GM18502 (cell line): ENCODE measurements at regions not wholly inside any gene's neighbourhood (a gene's known extent, or its start where the extent isn't known, plus 50 kb on each side); places are given as distances from the start of the nearest gene placed in this dataset.

Source experiments
- ATAC-seq: cut with Tn5 transposase; IDR thresholded peaks from one replicate; pipeline ENCODE4 v1.9.1; 2021; ENCODE audit warnings: mild to moderate bottlenecking; ENCODE audit not compliant: unreplicated experiment, poor library complexity

DNA sequence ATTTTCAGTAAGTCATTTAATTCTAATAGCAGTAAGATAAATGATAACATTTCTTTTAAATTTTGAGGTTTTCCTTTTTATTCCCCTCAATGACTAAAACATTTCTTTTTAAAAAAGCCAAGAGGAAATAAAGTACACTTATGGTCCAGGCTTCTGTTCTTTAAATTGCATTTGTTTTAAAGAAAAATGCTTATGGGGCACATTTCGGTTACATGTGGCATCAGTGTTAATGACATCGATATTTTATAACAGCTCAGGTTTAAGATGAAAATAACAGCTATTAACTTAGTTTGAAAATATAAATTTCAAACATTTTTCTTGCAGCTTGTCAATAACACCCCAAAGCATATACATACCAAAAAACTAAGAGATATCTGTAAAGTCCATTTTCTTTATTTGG lies 1161.1 kb downstream of the PCDH18 start:
- no peak for ATAC-seq

- ATAC-seq, result no peak
Measured at GRCh38 chr4:136369073-136369472, 1163.2 kb downstream of the PCDH18 start.

DNA sequence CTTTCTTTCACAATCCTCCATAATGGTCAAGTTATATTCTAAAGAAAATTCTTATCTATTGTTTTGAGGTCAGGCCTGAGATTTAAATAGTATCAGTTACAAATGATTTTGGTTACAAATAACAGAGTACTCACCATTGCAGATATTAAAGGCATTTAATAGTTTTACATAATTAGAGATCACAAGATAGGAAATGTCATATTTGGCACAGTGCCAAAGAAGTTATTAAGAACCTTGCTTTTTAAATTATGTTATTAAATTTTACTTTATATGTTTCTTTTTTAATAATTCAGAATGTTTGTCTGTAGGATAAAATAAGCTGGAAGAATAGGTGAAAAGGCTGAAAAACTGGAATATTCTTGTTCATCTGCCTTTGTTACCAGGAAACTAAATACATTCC lies 1174.7 kb downstream of the PCDH18 start:
- no peak for ATAC-seq

DNA sequence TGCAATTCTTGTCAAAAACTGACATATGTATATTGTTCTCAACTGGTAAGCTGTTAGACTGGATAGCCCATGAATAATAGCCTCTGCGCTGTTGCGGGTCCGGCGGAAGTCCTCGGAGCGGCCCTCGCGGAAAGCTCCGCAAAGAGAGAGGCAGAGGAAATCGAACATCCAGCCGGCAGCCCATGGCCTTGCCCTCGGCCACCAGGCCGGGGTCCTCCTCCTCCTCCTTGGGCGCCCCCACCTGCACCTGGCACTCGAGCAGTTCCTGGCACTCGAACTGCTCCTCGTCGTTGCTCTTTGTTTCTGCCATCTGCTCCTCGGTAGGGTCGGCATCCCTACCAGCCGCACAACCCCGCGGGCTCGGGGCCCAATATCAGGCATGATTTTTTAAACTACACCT lies 1176.3 kb downstream of the PCDH18 start:
- ATAC-seq, result no peak

DNA sequence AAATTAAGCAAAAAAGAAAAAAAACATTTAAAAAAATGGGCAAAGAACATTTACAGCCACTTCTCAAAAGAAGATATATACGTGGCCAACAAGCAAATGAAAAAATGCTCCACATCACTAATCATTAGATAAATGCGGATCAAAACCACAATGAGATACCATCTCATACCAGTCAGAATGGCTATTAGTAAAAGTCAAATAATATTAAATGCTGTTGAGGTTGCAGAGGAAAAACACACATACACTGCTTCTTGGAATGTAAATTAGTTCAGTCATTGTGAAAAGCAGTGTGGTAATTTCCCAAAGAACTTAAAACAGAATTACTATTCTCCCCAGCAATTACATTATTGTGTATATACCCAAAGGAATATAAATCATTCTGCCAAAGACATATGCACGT lies 1189.0 kb downstream of the PCDH18 start:
- ATAC-seq, result no peak

GRCh38 chr4:136342666-136343065 lies 1189.6 kb downstream of the PCDH18 start:
- ATAC-seq, result no peak

- no peak for ATAC-seq
Measured at GRCh38 chr4:136337216-136337615, 1195.1 kb downstream of the PCDH18 start.

- ATAC-seq, result no peak
Measured at GRCh38 chr4:136336479-136336878, 1195.8 kb downstream of the PCDH18 start.

DNA sequence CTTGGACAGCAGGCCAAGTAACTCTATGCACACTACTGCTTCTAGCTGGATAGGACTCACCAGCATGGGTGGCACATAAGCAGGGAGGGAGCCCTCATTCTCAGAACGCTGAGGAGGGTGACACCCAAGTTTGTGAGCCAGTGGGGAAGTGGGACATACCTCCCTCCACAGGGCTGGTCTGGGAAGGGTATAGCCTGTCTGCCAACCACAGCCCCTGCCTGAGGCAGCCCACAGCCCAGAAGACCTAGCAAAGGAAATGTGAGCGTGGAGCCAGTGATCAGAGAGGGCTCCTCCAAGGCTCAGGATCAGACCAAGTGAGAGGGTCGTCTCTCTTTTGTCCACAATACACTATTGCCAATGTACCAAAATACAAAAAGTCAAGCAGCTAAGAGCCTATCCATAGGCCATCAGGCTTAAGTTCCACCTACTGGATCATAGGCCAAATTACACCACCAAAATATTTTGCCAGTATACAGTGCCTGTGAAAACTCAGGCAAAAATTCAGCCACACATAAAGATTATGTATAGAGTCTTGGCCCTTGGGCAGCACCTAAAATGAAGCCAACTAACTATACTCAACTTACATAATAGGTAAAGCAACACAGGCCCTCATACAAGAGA lies 1203.1 kb downstream of the PCDH18 start:
- ATAC-seq, result no peak

- ATAC-seq, result no peak
Measured at GRCh38 chr4:136328131-136328530, 1204.2 kb downstream of the PCDH18 start.

DNA sequence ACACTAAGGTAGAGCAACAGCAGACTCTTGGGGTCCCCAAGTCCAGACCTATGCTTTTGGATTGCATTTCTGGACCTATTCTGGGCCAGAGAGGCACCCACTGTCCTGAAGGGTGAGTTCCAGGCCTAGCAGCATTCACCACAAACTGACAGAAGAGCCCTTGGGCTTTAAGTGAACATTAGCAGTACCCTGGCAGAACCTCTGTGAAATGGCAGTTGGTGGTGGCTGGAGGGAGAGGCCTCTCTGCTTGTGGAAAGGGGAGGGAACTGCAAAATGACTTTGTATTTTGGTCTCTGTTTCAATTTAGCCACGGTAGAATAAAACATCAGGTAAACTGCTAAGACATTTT lies 1211.9 kb downstream of the PCDH18 start:
- ATAC-seq, result no peak

- no peak for ATAC-seq
Measured at GRCh38 chr4:136319789-136320464, 1212.4 kb downstream of the PCDH18 start.

DNA sequence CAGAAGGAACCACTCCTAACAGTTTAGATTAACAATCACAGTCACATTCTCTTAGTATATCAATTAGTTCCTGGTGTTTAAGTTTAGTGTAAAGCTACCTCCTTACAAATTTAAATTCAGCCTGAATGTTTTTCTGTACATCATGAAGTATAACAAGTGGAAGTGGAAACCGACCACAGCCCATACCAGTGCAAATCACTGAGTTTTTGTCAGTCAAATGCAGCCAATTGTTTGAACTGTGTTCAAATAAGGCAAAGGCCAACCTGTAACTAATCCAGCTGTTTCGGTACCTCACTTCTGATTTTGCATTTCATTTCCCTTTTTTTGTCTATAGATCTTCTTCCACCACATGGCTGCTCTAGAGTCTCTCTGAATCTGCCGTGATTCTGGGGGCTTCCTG lies 1215.3 kb downstream of the PCDH18 start:
- no peak for ATAC-seq

DNA sequence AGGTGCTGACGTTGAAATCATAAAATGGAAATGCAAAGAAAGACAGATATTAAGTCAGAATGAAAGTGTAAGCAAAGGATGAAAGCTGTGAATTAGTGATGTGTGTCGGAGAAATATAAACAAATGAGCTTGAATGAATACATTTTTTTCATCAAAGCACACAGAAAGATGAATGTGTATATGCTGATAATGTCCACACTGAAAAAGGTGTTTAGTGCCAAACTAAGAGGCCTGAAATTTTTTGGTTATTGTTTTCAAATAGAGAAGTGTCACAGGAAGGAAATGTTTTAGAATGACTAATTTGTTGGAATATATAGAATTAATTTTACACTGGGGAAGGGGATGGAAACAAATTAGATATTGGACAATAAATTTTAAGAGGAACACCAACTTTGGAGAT lies 1217.6 kb downstream of the PCDH18 start:
- no peak for ATAC-seq

GRCh38 chr4:136311774-136312173 lies 1220.5 kb downstream of the PCDH18 start:
- ATAC-seq, result no peak

GRCh38 chr4:136307765-136308164 lies 1224.5 kb downstream of the PCDH18 start:
- ATAC-seq, result no peak

DNA sequence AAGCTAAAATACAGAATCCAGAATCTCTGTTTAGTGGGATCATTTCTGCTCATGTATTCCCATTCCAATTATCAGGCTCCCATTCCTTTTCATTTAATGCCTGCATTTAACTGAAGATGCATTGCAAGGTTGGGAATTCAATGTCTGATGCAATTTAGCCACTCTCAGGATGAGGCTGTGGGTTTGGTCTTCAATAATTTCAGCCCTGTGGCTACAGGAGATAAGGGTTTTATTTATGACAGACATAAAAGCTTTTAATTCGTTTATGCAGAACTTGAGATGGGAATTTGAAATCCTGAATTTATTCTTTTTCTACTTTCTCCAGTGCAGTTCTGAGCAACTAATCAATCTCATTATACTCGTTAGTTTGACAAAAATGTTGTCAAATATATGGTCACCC lies 1225.9 kb downstream of the PCDH18 start:
- ATAC-seq, result no peak

DNA sequence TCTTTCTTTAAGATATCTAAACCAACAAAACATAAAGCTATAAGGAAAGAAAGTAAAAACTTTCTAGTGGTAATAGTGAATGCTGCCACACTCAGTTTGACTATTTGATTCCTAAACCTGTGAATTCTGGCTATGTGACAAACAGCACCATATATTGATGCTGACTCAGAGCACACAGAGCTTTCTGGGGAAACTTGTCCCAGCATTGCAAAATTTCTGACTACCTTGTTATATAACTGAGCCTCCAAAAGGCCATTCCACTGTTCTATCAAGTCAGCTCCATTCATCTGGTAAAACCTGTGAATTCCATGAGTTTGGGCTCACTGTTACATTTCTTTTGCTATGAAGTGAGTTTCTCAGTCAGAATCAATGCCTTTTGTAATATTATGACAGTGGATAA lies 1229.7 kb downstream of the PCDH18 start:
- no peak for ATAC-seq

DNA sequence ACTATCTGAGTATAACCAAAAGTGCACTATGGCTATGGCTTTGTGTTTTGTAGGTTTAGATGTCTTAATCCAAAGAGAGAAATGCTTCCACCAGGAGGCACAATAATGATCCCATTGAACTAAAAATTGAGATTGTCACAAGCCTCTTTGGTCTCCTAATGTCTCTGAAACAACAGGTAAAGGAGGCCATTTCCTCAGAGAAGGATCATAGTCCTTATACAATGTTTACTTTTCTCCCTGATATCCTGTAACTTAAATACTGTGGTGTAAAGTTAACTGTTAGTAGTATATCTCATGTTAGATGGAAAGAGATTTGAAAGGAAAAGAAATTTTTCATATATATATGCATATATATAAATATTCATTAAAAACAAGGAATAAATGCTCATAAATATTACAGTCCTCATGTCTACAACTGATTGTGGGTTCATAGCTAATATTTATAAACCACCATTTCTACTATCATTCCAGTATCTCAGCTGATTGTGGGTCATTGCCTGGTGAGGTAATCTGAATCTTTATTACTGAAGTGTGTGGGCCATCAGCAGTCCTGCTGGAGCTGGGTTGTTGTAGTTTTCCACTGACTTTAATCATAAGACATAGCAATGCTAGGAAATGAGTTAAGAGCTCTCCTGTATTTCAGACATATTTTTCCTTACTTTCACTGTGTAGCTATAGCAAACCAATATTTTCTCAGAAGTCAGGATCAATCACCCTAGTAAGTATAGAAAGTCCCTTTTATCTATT lies 1230.4 kb downstream of the PCDH18 start:
- no peak for ATAC-seq

- ATAC-seq, result no peak
Measured at GRCh38 chr4:136283977-136284376, 1248.3 kb downstream of the PCDH18 start.

- ATAC-seq, result no peak
Measured at GRCh38 chr4:136281889-136282288, 1250.4 kb downstream of the PCDH18 start.

- ATAC-seq, result no peak
Measured at GRCh38 chr4:136281307-136281706, 1251.0 kb downstream of the PCDH18 start.
